ENCODE measurements at regions not wholly inside any gene's neighbourhood (a gene's known extent, or its start where the extent isn't known, plus 50 kb on each side); places are given as distances from the start of the nearest gene placed in this dataset.

GRCh38 chr3:59632760-59633573 lies 583.1 kb upstream of the CFAP20DC start:
- no peak overlapping the region for H3K27ac Mint-ChIP-seq

GRCh38 chr3:59631482-59631881 lies 581.7 kb upstream of the CFAP20DC start:
- Mint-ChIP-seq H3K4me3 (no peak overlapping the region), H3K27me3 (no peaks in the 10 kb centered on the region), H3K27ac (no peak overlapping the region), H3K36me3 (no peaks in the 10 kb centered on the region), H3K4me1 (ENCODE audit: low read depth) (no peaks in the 10 kb centered on the region), H3K9me3 (peaks cover 7% of the 10 kb centered on the region)
- intact Hi-C loops (cut with micrococcal nuclease) = no loop called here
- CTCF ChIA-PET = no interaction called here
- POLR2A ChIA-PET = no interaction called here
- no peak for DNase-seq

More at GRCh38 chr3:59632760-59633573, 583.1 kb upstream of the CFAP20DC start:
- Mint-ChIP-seq H3K4me1 (ENCODE audit: low read depth) (no peaks in the 10 kb centered on the region), H3K27me3 (no peaks in the 10 kb centered on the region), H3K36me3 (no peaks in the 10 kb centered on the region), H3K9me3 (peaks cover 7% of the 10 kb centered on the region), H3K4me3 (no peak overlapping the region)
- ChIA-PET POLR2A (no interaction called here), CTCF (no interaction called here)
- DNase-seq = no peak
- intact Hi-C loops (cut with micrococcal nuclease) = no loop called here

GRCh38 chr3:59621037-59621436 lies 571.2 kb upstream of the CFAP20DC start:
- Mint-ChIP-seq H3K4me1 (ENCODE audit: low read depth) (no peaks in the 10 kb centered on the region), H3K9me3 (peaks cover 8% of the 10 kb centered on the region), H3K4me3 (no peak overlapping the region), H3K36me3 (no peaks in the 10 kb centered on the region), H3K27me3 (no peaks in the 10 kb centered on the region), H3K27ac (no peak overlapping the region)
- POLR2A ChIA-PET = no interaction called here
- intact Hi-C loops (cut with micrococcal nuclease) = no loop called here
- CTCF ChIA-PET = no interaction called here
- DNase-seq = no peak

- H3K4me1 Mint-ChIP-seq (ENCODE audit: low read depth) = no peaks in the 10 kb centered on the region
- no peak for DNase-seq
- H3K27ac Mint-ChIP-seq = no peak overlapping the region
- CTCF ChIA-PET = no interaction called here
- intact Hi-C loops (cut with micrococcal nuclease) = no loop called here
- H3K9me3 Mint-ChIP-seq = peaks cover 8% of the 10 kb centered on the region
- POLR2A ChIA-PET = no interaction called here
- H3K36me3 Mint-ChIP-seq = no peaks in the 10 kb centered on the region
- no peak overlapping the region for H3K4me3 Mint-ChIP-seq
- H3K27me3 Mint-ChIP-seq = no peaks in the 10 kb centered on the region
Measured at GRCh38 chr3:59620325-59620724, 570.5 kb upstream of the CFAP20DC start.

GRCh38 chr3:59612444-59612715 lies 562.6 kb upstream of the CFAP20DC start:
- no peaks in the 10 kb centered on the region for H3K27me3 Mint-ChIP-seq
- peaks cover 2% of the 10 kb centered on the region for H3K9me3 Mint-ChIP-seq
- no peak overlapping the region for H3K27ac Mint-ChIP-seq
- H3K4me3 Mint-ChIP-seq = no peak overlapping the region
- no peak for DNase-seq
- no peaks in the 10 kb centered on the region for H3K36me3 Mint-ChIP-seq
- intact Hi-C loops (cut with micrococcal nuclease) = no loop called here
- CTCF ChIA-PET = no interaction called here
- POLR2A ChIA-PET = no interaction called here
- H3K4me1 Mint-ChIP-seq (ENCODE audit: low read depth) = no peaks in the 10 kb centered on the region

- intact Hi-C loops (cut with micrococcal nuclease) = no loop called here
- ChIA-PET CTCF (interaction anchor here (0.6 kb wide), 1 partner anchor 246 kb away, joined by 3 read pairs; no protein-coding TSS in a partner anchor), POLR2A (no interaction called here)
- Mint-ChIP-seq H3K27me3 (no peaks in the 10 kb centered on the region), H3K4me3 (no peak overlapping the region), H3K9me3 (peaks cover 2% of the 10 kb centered on the region), H3K36me3 (no peaks in the 10 kb centered on the region), H3K4me1 (ENCODE audit: low read depth) (no peaks in the 10 kb centered on the region), H3K27ac (no peak overlapping the region)
- no peak for DNase-seq
Measured at GRCh38 chr3:59611649-59612443, 562.0 kb upstream of the CFAP20DC start.

GRCh38 chr3:59609657-59610348 lies 560.0 kb upstream of the CFAP20DC start:
- Mint-ChIP-seq H3K9me3 (no peaks in the 10 kb centered on the region), H3K4me1 (ENCODE audit: low read depth) (no peaks in the 10 kb centered on the region), H3K27me3 (no peaks in the 10 kb centered on the region), H3K4me3 (no peak overlapping the region), H3K36me3 (no peaks in the 10 kb centered on the region), H3K27ac (no peak overlapping the region)
- CTCF ChIA-PET = no interaction called here
- intact Hi-C loops (cut with micrococcal nuclease) = no loop called here
- POLR2A ChIA-PET = no interaction called here
- DNase-seq = no peak

- H3K27me3 Mint-ChIP-seq = no peaks in the 10 kb centered on the region
- intact Hi-C loops (cut with micrococcal nuclease) = no loop called here
- H3K4me3 Mint-ChIP-seq = no peak overlapping the region
- H3K9me3 Mint-ChIP-seq = no peaks in the 10 kb centered on the region
- no peaks in the 10 kb centered on the region for H3K36me3 Mint-ChIP-seq
- H3K4me1 Mint-ChIP-seq (ENCODE audit: low read depth) = no peaks in the 10 kb centered on the region
- POLR2A ChIA-PET = no interaction called here
- CTCF ChIA-PET = interaction anchor here (0.6 kb wide), 1 partner anchor 24 kb away, joined by 3 read pairs; no protein-coding TSS in a partner anchor
- no peak for DNase-seq
- H3K27ac Mint-ChIP-seq = no peak overlapping the region
Measured at GRCh38 chr3:59608356-59608755, 558.5 kb upstream of the CFAP20DC start.

GRCh38 chr3:59607656-59608055 lies 557.8 kb upstream of the CFAP20DC start:
- intact Hi-C loops (cut with micrococcal nuclease) = no loop called here
- Mint-ChIP-seq H3K4me1 (ENCODE audit: low read depth) (no peaks in the 10 kb centered on the region), H3K9me3 (no peaks in the 10 kb centered on the region), H3K4me3 (no peak overlapping the region), H3K36me3 (no peaks in the 10 kb centered on the region), H3K27me3 (no peaks in the 10 kb centered on the region), H3K27ac (no peak overlapping the region)
- ChIA-PET CTCF (interaction anchor here (1.4 kb wide), 1 partner anchor 33 kb away, joined by 5 read pairs; no protein-coding TSS in a partner anchor), POLR2A (no interaction called here)
- DNase-seq = no peak

- intact Hi-C loops (cut with micrococcal nuclease) = no loop called here
- DNase-seq = no peak
- no peaks in the 10 kb centered on the region for H3K27me3 Mint-ChIP-seq
- H3K9me3 Mint-ChIP-seq = no peaks in the 10 kb centered on the region
- ChIA-PET CTCF (interaction anchor here (0.6 to 1.4 kb wide), 2 partner anchors 32 to 204 kb away, joined by 3 to 5 read pairs; no protein-coding TSS in a partner anchor), POLR2A (no interaction called here)
- H3K4me3 Mint-ChIP-seq = no peak overlapping the region
- H3K4me1 Mint-ChIP-seq (ENCODE audit: low read depth) = no peaks in the 10 kb centered on the region
- H3K36me3 Mint-ChIP-seq = no peaks in the 10 kb centered on the region
- H3K27ac Mint-ChIP-seq = no peak overlapping the region
Measured at GRCh38 chr3:59606638-59607266, 556.9 kb upstream of the CFAP20DC start.

- CTCF ChIA-PET = no interaction called here
- intact Hi-C loops (cut with micrococcal nuclease) = no loop called here
- no peaks in the 10 kb centered on the region for H3K27me3 Mint-ChIP-seq
Measured at GRCh38 chr3:59605944-59606534, 556.2 kb upstream of the CFAP20DC start.

GRCh38 chr3:59605318-59605717 lies 555.5 kb upstream of the CFAP20DC start:
- H3K4me3 Mint-ChIP-seq = no peak overlapping the region

More at GRCh38 chr3:59605944-59606534, 556.2 kb upstream of the CFAP20DC start:
- no peak for DNase-seq
- H3K4me1 Mint-ChIP-seq (ENCODE audit: low read depth) = no peaks in the 10 kb centered on the region
- POLR2A ChIA-PET = no interaction called here
- H3K4me3 Mint-ChIP-seq = no peak overlapping the region
- H3K9me3 Mint-ChIP-seq = no peaks in the 10 kb centered on the region
- no peaks in the 10 kb centered on the region for H3K36me3 Mint-ChIP-seq
- H3K27ac Mint-ChIP-seq = no peak overlapping the region

More at GRCh38 chr3:59605318-59605717, 555.5 kb upstream of the CFAP20DC start:
- Mint-ChIP-seq H3K4me1 (ENCODE audit: low read depth) (no peaks in the 10 kb centered on the region), H3K36me3 (no peaks in the 10 kb centered on the region), H3K27ac (no peak overlapping the region), H3K9me3 (no peaks in the 10 kb centered on the region), H3K27me3 (no peaks in the 10 kb centered on the region)
- intact Hi-C loops (cut with micrococcal nuclease) = no loop called here
- DNase-seq = no peak
- CTCF ChIA-PET = no interaction called here
- POLR2A ChIA-PET = no interaction called here
